ENCODE measurements at regions not wholly inside any gene's neighbourhood (a gene's known extent, or its start where the extent isn't known, plus 50 kb on each side); places are given as distances from the start of the nearest gene placed in this dataset.

DNA sequence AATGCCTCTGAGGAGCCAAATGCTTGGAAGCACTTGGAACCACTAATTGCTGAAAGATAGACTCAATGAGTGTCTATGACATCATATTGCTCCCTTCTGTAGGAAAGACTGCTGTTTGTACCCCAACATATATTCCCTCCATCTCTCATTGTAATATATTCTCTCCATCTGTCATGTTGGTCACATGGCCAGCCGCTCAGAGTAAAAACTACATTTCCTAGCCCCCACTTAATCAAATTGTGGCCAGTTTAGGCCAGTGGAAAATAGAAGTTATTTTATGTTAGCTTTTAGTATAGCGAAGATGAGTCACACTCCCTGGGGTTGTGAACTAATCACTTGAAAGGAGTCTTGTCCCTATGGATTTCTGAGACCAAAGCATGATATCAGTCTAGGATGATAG lies 160.2 kb downstream of the HNMT start:
- no peaks in the 10 kb centered on the region for H3K9me3 ChIP-seq
- in situ Hi-C loops (cut with MboI; ENCODE audit: low pct_ligation_motif_present in 1 of 4, low pct_unique_long_range_greater_than_20kb in 1 of 4, low sequenced_read_pairs in 3 of 4) (no loop called here), intact Hi-C loops (cut with DNase I; ENCODE audit: low total_unique reads) (no loop called here)
- H3K36me3 ChIP-seq, result no peaks in the 10 kb centered on the region
- H3K27ac ChIP-seq, result no peak overlapping the region
- TF ChIP-seq EP300 (IDR thresholded peaks at IDR 0.05; ENCODE audit: low read depth) (no peak), CTCF (IDR thresholded peaks at IDR 0.05) (no peak), POLR2AphosphoS5 (IDR thresholded peaks at IDR 0.05) (no peak), POLR2A (IDR thresholded peaks at IDR 0.05) (no peak)
- no peak overlapping the region for H3K4me3 ChIP-seq
- 95 to 100% methylated on average over 1 to 2 of the region's 2 CpGs for whole genome bisulfite sequencing, 2 donors (ENCODE audit: low coverage in 1 of 2)
- no peak for DNase-seq
- peaks cover 0 to 4% (median 0%) of the 10 kb centered on the region in 4 donors for H3K4me1 ChIP-seq
- no peaks in the 10 kb centered on the region for H3K27me3 ChIP-seq

GRCh38 chr2:138125306-138126288 lies 161.3 kb downstream of the HNMT start:
- no peaks in the 10 kb centered on the region for H3K36me3 ChIP-seq
- WGBS, 2 donors (ENCODE audit: low coverage in 1 of 2), result 88 to 93% methylated on average over 11 of the region's 11 CpGs

DNA sequence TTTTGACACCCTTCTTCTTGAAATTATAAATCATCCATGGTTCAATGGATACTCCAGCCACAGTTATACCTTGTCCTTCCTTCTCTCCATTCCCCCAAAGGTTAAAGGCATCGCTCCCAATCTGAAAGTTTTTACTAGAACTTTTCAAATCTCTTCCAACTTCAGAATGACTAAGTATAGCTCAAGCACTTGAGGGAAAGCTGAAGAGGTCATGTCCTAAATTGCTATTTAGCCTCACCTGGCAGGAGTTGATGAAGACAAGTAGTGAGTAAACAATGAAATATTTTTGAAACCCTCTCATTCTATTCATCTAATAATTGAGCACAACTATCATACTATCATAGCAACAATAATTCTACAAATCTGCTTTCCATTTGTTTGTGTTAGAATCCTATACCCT lies 167.8 kb downstream of the HNMT start:
- 87% methylated on average over 1 of the region's 1 CpG; no CpG with 5 or more reads in 1 of the 2 donors for WGBS, 2 donors (ENCODE audit: low coverage in 1 of 2)
- H3K36me3 ChIP-seq, result no peaks in the 10 kb centered on the region
- no peaks in the 10 kb centered on the region for H3K27me3 ChIP-seq
- no peak overlapping the region for H3K27ac ChIP-seq
- no peak for DNase-seq
- in situ Hi-C loops (cut with MboI; ENCODE audit: low pct_ligation_motif_present in 1 of 4, low pct_unique_long_range_greater_than_20kb in 1 of 4, low sequenced_read_pairs in 3 of 4) (no loop called here), intact Hi-C loops (cut with DNase I; ENCODE audit: low total_unique reads) (no loop called here)
- no peak overlapping the region for H3K4me3 ChIP-seq
- H3K4me1 ChIP-seq, result no peaks in the 10 kb centered on the region
- H3K9me3 ChIP-seq, result no peaks in the 10 kb centered on the region
- TF ChIP-seq POLR2A (IDR thresholded peaks at IDR 0.05) (no peak), EP300 (IDR thresholded peaks at IDR 0.05; ENCODE audit: low read depth) (no peak), POLR2AphosphoS5 (IDR thresholded peaks at IDR 0.05) (no peak), CTCF (IDR thresholded peaks at IDR 0.05) (no peak)

More at GRCh38 chr2:138125306-138126288, 161.3 kb downstream of the HNMT start:
- no peak overlapping the region for H3K27ac ChIP-seq
- DNase-seq, result no peak
- no peaks in the 10 kb centered on the region for H3K27me3 ChIP-seq
- H3K4me1 ChIP-seq, result no peaks in the 10 kb centered on the region
- H3K9me3 ChIP-seq, result no peaks in the 10 kb centered on the region
- in situ Hi-C loops (cut with MboI; ENCODE audit: low pct_ligation_motif_present in 1 of 4, low pct_unique_long_range_greater_than_20kb in 1 of 4, low sequenced_read_pairs in 3 of 4) (no loop called here), intact Hi-C loops (cut with DNase I; ENCODE audit: low total_unique reads) (no loop called here)
- TF ChIP-seq POLR2A (IDR thresholded peaks at IDR 0.05), result no peak
- no peak for TF ChIP-seq POLR2AphosphoS5 (IDR thresholded peaks at IDR 0.05)
- no peak for TF ChIP-seq EP300 (IDR thresholded peaks at IDR 0.05; ENCODE audit: low read depth)
- TF ChIP-seq CTCF (IDR thresholded peaks at IDR 0.05), result no peak
- no peak overlapping the region for H3K4me3 ChIP-seq

DNA sequence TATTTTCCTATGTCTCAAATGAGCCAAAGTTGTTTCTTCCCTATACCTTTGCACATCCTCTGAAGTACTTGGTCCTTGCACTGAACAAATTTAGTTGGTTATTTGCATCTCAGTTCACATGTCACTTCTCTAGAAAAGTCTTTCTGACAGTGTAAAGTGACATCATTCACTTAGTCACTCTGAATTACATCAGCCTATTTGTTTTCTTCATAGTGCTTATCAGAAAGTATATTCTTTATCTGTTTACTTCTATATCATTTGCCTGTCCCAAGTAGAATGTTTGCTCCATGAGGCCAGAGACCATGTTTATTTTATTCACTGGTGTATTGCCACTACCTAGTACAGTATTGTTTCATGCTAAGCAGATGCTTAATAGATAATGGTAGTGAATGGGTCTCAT lies 173.7 kb downstream of the HNMT start:
- TF ChIP-seq CTCF (IDR thresholded peaks at IDR 0.05), result no peak
- no peak for TF ChIP-seq EP300 (IDR thresholded peaks at IDR 0.05; ENCODE audit: low read depth)
- TF ChIP-seq POLR2A (IDR thresholded peaks at IDR 0.05), result no peak
- no peak for TF ChIP-seq POLR2AphosphoS5 (IDR thresholded peaks at IDR 0.05)
- Histone ChIP-seq H3K36me3 (no peaks in the 10 kb centered on the region), H3K27ac (no peak overlapping the region), H3K4me1 (no peaks in the 10 kb centered on the region), H3K9me3 (peaks cover 0 to 3% of the 10 kb centered on the region in 2 donors), H3K27me3 (no peaks in the 10 kb centered on the region), H3K4me3 (no peak overlapping the region)
- in situ Hi-C loops (cut with MboI; ENCODE audit: low pct_ligation_motif_present in 1 of 4, low pct_unique_long_range_greater_than_20kb in 1 of 4, low sequenced_read_pairs in 3 of 4), result no loop called here
- no peak for DNase-seq
- intact Hi-C loops (cut with DNase I; ENCODE audit: low total_unique reads), result no loop called here

Measured in transverse colon (tissue), 4 donors.